K562 (cell line): ENCODE measurements at regions not wholly inside any gene's neighbourhood (a gene's known extent, or its start where the extent isn't known, plus 50 kb on each side); places are given as distances from the start of the nearest gene placed in this dataset. TPM values are rescaled to one million over a fixed set of nuclear protein-coding genes. Genes with fewer than 3 reads are reported as not detected.
"Not testable (repeated sequence)": the region's sequence is repeated elsewhere in the genome, so short reads cannot be mapped to it uniquely, and the experiment has no call there.

Experiments
- ATAC-seq: fragments of 200-7000 bp; cut with Tn5 transposase; 3 replicates; pipeline ENCODE4 v1.9.1; 2020; ENCODE audit warnings: moderate library complexity
- BruUV-seq: library from RNA; stranded (reverse); fragments of 400-500 nt; replicated peaks from 2 replicates; lab custom pipeline; 2021; lab: Mats Ljungman, UMichigan
- CTCF ChIA-PET: fragments of 300-600 bp; formaldehyde crosslinking; extraction: SDS; loops from one replicate; lab custom pipeline; 2021; ENCODE audit warnings: low intra/inter-chr PET ratio; lab: Yijun Ruan, JAX
- POLR2A ChIA-PET: fragments of 300-600, 350-650 bp; sonication (Branson Sonifier 250); formaldehyde crosslinking; extraction: SDS; loops from one replicate; lab custom pipeline; 2021; ENCODE audit warnings: antibody characterized with exemption, inconsistent platforms; lab: Yijun Ruan, JAX
- DNase-seq, 4 experiments: peaks; one replicate each; pipeline versions ENCODE4 v3.0.0 to v3.0.0-alpha.2; 2011 to 2018; ENCODE audit warnings: low spot score in 3 of 4, mixed read lengths in 3 of 4; ENCODE audit errors: extremely low read depth in 1 of 4
- FAIRE-seq: peaks from 2 replicates; lab custom pipeline; 2011; peaks lifted over from hg19 to GRCh38; lab: Jason Lieb, UNC
- H2AFZ ChIP-seq: 2 replicates; pipeline ENCODE4 v1.6.0; 2011; ENCODE audit warnings: low read depth, low read length, control low read depth, inconsistent platforms
- H3K27ac ChIP-seq: fragments of 200-600 bp; 3 replicates; pipeline ENCODE4 v1.8.0; 2011; ENCODE audit warnings: low read depth, mild to moderate bottlenecking, control low read depth, inconsistent platforms, low read length, moderate library complexity, mixed read lengths; ENCODE audit errors: extremely low read depth
- H3K27me3 ChIP-seq, 2 experiments: fragments of 300-600 bp in 1 of 2; 2 replicates in 1 of 2; 3 replicates in 1 of 2; pipeline versions ENCODE4 v1.6.0 to v1.8.0; 2011; ENCODE audit warnings: inconsistent platforms in 2 of 2, low read length in 2 of 2, mild to moderate bottlenecking in 1 of 2, mixed read lengths in 1 of 2, moderate library complexity in 1 of 2; ENCODE audit not compliant: control insufficient read depth in 2 of 2, insufficient read depth in 2 of 2
- H3K36me3 ChIP-seq: fragments of 300-600 bp; 3 replicates; pipeline ENCODE4 v1.8.0; 2011; ENCODE audit warnings: mild to moderate bottlenecking, low read length, inconsistent platforms; ENCODE audit not compliant: control insufficient read depth, insufficient read depth
- H3K4me1 ChIP-seq, 2 experiments: fragments of 200-600 bp in 1 of 2; replicated peaks in 1 of 2; 2 replicates in 1 of 2; 3 replicates in 1 of 2; pipeline versions ENCODE4 v1.5.1 to v1.8.0; 2011; ENCODE audit warnings: inconsistent platforms in 2 of 2, low read length in 2 of 2, mild to moderate bottlenecking in 1 of 2, mixed read lengths in 1 of 2, moderate library complexity in 1 of 2; ENCODE audit not compliant: control insufficient read depth in 2 of 2, insufficient read depth in 2 of 2
- H3K4me2 ChIP-seq: 2 replicates; pipeline ENCODE4 v1.6.1; 2011; ENCODE audit warnings: low read length, control low read depth, inconsistent platforms, mixed read lengths; ENCODE audit not compliant: insufficient read depth
- H3K4me3 ChIP-seq: fragments of 200-600 bp; sonication (generic), shearing (Covaris generic); 2 replicates; pipeline ENCODE4 v1.5.1; 2016; ENCODE audit warnings: control low read depth, inconsistent platforms
- H3K79me2 ChIP-seq: fragments of 200-600 bp; 3 replicates; pipeline ENCODE4 v1.8.0; 2011; ENCODE audit warnings: low read length, inconsistent platforms; ENCODE audit not compliant: control insufficient read depth, insufficient read depth
- H3K9ac ChIP-seq, 2 experiments: 2 replicates each; pipeline versions ENCODE4 v1.6.0 to v1.6.1; 2011; ENCODE audit warnings: low read depth in 2 of 2, low read length in 2 of 2, control low read depth in 1 of 2, inconsistent platforms in 1 of 2, mild to moderate bottlenecking in 1 of 2, mixed read lengths in 1 of 2; ENCODE audit not compliant: insufficient read depth in 1 of 2
- H3K9me1 ChIP-seq: one replicate; pipeline ENCODE4 v1.6.0; 2011; ENCODE audit warnings: inconsistent platforms, mild to moderate bottlenecking, low read length, moderate library complexity; ENCODE audit not compliant: control insufficient read depth, insufficient read depth
- H3K9me3 ChIP-seq: replicated peaks from 2 replicates; pipeline ENCODE4 v1.5.1; 2011; ENCODE audit warnings: low read depth, low read length, inconsistent platforms; ENCODE audit not compliant: control insufficient read depth, insufficient read depth
- H4K20me1 ChIP-seq: replicated peaks from 2 replicates; pipeline ENCODE4 v1.6.1; 2011; ENCODE audit warnings: low read length, inconsistent platforms, mixed read lengths; ENCODE audit not compliant: control insufficient read depth, insufficient read depth
- WGBS: fragments of 100-300 bp; shearing (Covaris generic); methylation state at CpG from one replicate; pipeline ENCODE4 v1.1.6; 2016; ENCODE audit warnings: low coverage, mixed read lengths; ENCODE audit not compliant: insufficient coverage; ENCODE audit errors: missing lambda C conversion rate; 5-methylcytosine and 5-hydroxymethylcytosine counted together
- in situ Hi-C: fragments of 300-500 bp; cut with MboI; formaldehyde crosslinking; loops from 4 replicates; pipeline ENCODE4 v1.15.0; 2018; ENCODE audit warnings: inconsistent platforms, mixed read lengths
- intact Hi-C: fragments of 100-400 bp; cut with micrococcal nuclease; formaldehyde crosslinking; loops from 2 replicates; pipeline ENCODE4 v1.14.2; 2022
- small RNA-seq: library from RNA; depleted of rRNA; stranded (forward); fragments of <200 nt; gene quantifications from one replicate; pipeline ENCODE3, GENCODE V24; 2014

GRCh38 chrX:12082959-12083358 lies 55.3 kb upstream of the FRMPD4 start:
- in situ Hi-C loops, H3K9me1 ChIP-seq, H3K36me3 ChIP-seq, POLR2A ChIA-PET, H4K20me1 ChIP-seq, H3K27me3 ChIP-seq, H3K79me2 ChIP-seq, intact Hi-C loops, FAIRE-seq, H3K9me3 ChIP-seq, BruUV-seq, ATAC-seq, H3K4me3 ChIP-seq, CTCF ChIA-PET, DNase-seq, H3K9ac ChIP-seq, H3K4me2 ChIP-seq, H3K4me1 ChIP-seq, H3K27ac ChIP-seq, H2AFZ ChIP-seq: not testable (repeated sequence)
- WGBS, result 0% methylated on average over 2 of the region's 2 CpGs

Small RNA genes in the stretch of these regions (small RNA-seq; reads per million reads assigned to genes)
- gene RF00019, result not detected
